ENCODE measurements at regions not wholly inside any gene's neighbourhood (a gene's known extent, or its start where the extent isn't known, plus 50 kb on each side); places are given as distances from the start of the nearest gene placed in this dataset.

DNA sequence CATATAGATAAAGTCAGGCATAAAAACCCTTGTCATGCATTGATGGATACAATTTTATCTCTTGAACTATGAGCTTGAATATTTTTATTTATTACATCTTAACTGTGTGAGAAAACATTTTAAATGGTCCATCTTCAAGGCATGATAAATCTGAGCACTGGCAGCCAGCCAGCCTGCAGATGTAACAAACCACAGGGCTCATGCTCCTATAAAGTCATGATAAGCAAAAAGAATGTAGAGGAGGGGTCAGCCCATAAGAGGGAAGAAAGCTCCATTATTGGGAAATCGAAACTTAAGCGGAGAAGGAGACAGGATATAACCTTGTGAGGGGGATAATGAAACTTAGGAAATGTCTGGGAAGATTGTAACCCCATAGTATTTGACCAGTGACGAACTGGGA is 839.0 kb downstream of the LRRIQ3 start:
- TF ChIP-seq, protein P1, sequence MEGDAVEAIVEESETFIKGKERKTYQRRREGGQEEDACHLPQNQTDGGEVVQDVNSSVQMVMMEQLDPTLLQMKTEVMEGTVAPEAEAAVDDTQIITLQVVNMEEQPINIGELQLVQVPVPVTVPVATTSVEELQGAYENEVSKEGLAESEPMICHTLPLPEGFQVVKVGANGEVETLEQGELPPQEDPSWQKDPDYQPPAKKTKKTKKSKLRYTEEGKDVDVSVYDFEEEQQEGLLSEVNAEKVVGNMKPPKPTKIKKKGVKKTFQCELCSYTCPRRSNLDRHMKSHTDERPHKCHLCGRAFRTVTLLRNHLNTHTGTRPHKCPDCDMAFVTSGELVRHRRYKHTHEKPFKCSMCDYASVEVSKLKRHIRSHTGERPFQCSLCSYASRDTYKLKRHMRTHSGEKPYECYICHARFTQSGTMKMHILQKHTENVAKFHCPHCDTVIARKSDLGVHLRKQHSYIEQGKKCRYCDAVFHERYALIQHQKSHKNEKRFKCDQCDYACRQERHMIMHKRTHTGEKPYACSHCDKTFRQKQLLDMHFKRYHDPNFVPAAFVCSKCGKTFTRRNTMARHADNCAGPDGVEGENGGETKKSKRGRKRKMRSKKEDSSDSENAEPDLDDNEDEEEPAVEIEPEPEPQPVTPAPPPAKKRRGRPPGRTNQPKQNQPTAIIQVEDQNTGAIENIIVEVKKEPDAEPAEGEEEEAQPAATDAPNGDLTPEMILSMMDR (IDR thresholded peaks at IDR 0.05) = no peak
- TF ChIP-seq ZFX (IDR thresholded peaks at IDR 0.05; ENCODE audit: borderline replicate concordance) = no peak

Data from 22Rv1 (cell line).